AG04450 (cell line): ENCODE measurements at regions not wholly inside any gene's neighbourhood (a gene's known extent, or its start where the extent isn't known, plus 50 kb on each side); places are given as distances from the start of the nearest gene placed in this dataset.

ENCODE experiments used
- CTCF ChIA-PET: fragments of 300-600, 350-600 bp; formaldehyde crosslinking; extraction: SDS; loops from one replicate; lab custom pipeline; 2022; ENCODE audit warnings: antibody characterized with exemption, inconsistent platforms; lab: Charles Lee
- POLR2A ChIA-PET: fragments of 350-600 bp; formaldehyde crosslinking; extraction: SDS; loops from one replicate; lab custom pipeline; 2021; ENCODE audit warnings: antibody characterized with exemption, inconsistent platforms; lab: Yijun Ruan, JAX
- DNase-seq: peaks from one replicate; pipeline ENCODE4 v3.0.0-alpha.2; 2011; ENCODE audit warnings: low read depth, low spot score
- H3K27ac ChIP-seq: one replicate; pipeline ENCODE4 v1.5.1; 2012; ENCODE audit warnings: low read depth, low read length, control low read depth
- H3K27me3 ChIP-seq: one replicate; pipeline ENCODE4 v1.6.0; 2012; ENCODE audit warnings: low read length; ENCODE audit not compliant: control insufficient read depth, insufficient read depth
- H3K4me3 ChIP-seq: 2 replicates; pipeline ENCODE4 v1.5.1; 2011; ENCODE audit warnings: mild to moderate bottlenecking, low read depth, low read length, control low read depth
- H3K9me3 ChIP-seq: 2 replicates; pipeline ENCODE4 v1.5.1; 2012; ENCODE audit warnings: low read length; ENCODE audit not compliant: control insufficient read depth, insufficient read depth
- TF ChIP-seq, protein P1 (sequence below): IDR thresholded peaks from 2 replicates; pipeline ENCODE4 v1.5.1; 2011; ENCODE audit warnings: low read depth, low read length, control low read depth, inconsistent platforms

DNA sequence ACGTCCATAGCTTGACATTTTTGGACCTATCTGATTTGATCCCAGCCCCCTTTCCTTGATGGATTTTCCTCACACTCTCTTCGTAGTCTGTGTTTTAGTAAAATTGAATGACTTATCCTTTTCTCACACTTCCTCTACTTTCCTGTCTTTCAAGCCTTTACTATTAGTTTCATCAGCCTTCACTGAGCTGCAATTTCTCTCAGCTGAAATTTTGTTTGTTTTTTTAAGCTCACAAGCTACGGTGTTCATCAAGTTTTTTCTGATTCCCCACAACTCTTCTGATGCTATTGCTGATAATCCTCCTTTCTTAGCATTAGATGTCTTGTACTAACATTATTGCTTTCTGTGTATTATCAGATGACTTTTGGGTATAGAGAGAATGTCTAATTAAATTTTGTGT, 263.7 kb downstream of the TBX18 start:
- no peak overlapping the region for H3K27ac ChIP-seq
- no peak overlapping the region for H3K4me3 ChIP-seq
- no peaks in the 10 kb centered on the region for H3K9me3 ChIP-seq
- ChIA-PET CTCF (no interaction called here), POLR2A (no interaction called here)
- DNase-seq: no peak
- TF ChIP-seq, protein P1, sequence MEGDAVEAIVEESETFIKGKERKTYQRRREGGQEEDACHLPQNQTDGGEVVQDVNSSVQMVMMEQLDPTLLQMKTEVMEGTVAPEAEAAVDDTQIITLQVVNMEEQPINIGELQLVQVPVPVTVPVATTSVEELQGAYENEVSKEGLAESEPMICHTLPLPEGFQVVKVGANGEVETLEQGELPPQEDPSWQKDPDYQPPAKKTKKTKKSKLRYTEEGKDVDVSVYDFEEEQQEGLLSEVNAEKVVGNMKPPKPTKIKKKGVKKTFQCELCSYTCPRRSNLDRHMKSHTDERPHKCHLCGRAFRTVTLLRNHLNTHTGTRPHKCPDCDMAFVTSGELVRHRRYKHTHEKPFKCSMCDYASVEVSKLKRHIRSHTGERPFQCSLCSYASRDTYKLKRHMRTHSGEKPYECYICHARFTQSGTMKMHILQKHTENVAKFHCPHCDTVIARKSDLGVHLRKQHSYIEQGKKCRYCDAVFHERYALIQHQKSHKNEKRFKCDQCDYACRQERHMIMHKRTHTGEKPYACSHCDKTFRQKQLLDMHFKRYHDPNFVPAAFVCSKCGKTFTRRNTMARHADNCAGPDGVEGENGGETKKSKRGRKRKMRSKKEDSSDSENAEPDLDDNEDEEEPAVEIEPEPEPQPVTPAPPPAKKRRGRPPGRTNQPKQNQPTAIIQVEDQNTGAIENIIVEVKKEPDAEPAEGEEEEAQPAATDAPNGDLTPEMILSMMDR: no peak
- no peaks in the 10 kb centered on the region for H3K27me3 ChIP-seq

DNA sequence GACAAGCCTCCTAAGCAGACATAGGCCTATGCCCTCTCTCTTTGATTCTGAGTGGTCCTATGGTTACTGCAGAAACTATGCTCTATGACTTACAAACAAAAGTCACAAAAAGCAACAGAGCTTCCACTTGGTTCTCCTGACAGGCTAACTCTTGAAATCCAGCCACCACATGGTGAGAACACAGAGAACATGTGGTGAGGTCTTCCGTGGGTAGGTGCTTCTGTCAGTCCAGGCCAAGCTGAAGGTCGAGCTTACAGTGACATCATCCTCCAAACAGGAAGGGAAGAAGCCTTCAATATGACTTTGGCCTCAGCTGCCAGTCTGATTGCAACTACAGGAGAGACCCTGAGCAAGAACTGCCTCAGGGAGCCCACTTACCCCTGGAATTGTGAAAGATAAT, 265.5 kb downstream of the TBX18 start:
- H3K9me3 ChIP-seq: no peaks in the 10 kb centered on the region
- POLR2A ChIA-PET: no interaction called here
- no peaks in the 10 kb centered on the region for H3K27me3 ChIP-seq
- no peak for DNase-seq
- CTCF ChIA-PET: no interaction called here
- H3K4me3 ChIP-seq: no peak overlapping the region
- TF ChIP-seq, protein P1: no peak
- H3K27ac ChIP-seq: no peak overlapping the region

DNA sequence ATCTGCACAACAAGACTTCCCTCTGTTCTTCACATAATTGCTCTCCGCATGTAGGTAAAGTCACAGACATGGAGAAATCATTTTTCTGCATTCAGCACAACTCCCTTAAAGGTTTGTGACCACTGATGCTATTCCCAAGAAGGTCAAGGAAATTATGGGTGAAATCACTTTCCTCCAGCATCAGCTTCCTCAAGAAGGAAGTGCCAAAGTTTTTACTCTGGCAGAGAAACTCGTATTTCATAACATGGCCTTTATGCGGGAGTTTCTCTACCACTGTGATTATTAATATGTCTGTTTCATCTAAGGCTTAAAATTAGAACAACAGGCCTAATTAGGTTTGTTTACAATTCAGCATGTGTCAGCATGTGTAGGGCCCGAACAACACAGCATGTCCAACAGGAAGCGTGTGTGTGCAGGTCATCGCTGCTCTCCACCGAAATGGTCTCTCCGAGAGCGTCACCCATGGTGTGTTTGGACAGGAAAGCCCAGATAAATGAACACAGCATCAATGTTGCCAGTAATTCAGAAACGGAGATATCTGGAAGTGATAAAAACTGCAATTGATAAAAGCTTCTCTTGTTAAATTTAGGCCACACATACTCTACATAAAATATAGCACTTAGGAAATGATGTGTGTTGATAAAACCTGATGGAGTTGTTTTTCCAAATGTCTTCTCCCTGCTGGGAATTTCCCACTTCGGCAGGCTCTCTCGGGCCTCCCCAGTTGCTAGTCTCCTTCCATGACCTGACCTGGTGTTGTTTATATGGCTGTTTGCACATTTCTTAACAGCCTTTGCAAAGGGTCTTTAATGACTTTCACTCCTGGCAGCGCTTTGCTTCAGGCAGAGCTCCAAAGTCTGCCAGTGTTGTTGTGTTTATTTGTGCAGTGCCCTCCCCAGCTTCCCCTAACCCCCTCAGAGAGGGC, 265.1 kb upstream of the CEP162 start:
- H3K4me3 ChIP-seq: no peak overlapping the region
- no peaks in the 10 kb centered on the region for H3K27me3 ChIP-seq
- TF ChIP-seq, protein P1: no peak
- H3K27ac ChIP-seq: no peak overlapping the region
- no peaks in the 10 kb centered on the region for H3K9me3 ChIP-seq
- DNase-seq: no peak
- ChIA-PET POLR2A (no interaction called here), CTCF (interaction anchor here (0.7 to 1.0 kb wide), 2 partner anchors 232 to 280 kb away, joined by 3 to 4 read pairs; no protein-coding TSS in a partner anchor)

DNA sequence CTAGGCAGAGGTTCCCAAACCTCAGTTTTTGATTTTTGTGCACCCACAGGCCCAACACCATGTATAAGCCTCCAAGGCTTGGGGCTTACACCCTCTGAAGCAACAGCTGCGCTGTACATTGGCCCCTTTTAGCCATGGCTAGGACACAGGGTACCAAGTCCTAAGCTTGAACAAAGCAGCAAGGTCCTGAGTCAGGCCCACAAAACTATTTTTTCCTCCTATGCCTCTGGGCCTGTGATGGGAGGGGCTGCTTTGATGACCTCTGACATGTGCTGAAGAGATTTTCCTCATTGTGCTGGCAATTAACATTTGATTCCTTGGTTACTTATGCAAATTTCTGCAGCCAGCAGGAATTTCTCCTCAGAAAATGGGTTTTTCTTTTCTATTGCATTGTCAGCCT, 262.2 kb upstream of the CEP162 start:
- ChIA-PET CTCF (no interaction called here), POLR2A (no interaction called here)
- Histone ChIP-seq H3K27ac (no peak overlapping the region), H3K4me3 (no peak overlapping the region), H3K9me3 (no peaks in the 10 kb centered on the region), H3K27me3 (no peaks in the 10 kb centered on the region)
- TF ChIP-seq, protein P1: no peak
- no peak for DNase-seq

DNA sequence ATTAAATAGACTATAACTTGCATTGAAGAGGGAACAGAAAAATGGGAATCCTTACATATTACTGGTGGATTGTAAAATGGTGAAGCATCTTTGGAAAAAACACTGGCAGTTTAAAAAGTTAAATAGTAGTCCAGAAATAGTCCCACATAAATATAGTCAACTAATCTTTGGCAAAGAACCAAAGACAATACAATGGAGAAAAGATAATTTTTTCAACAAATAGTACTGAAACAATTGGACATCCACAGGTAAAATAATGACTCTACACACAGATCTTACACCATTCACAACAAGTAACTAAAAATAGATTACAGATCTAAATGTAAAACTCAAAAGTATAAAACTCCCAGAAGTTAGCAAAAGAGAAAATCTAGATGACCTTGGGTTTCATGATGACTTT, 259.1 kb upstream of the CEP162 start:
- H3K27ac ChIP-seq: no peak overlapping the region
- CTCF ChIA-PET: no interaction called here
- POLR2A ChIA-PET: no interaction called here
- TF ChIP-seq, protein P1: no peak
- no peak overlapping the region for H3K4me3 ChIP-seq
- DNase-seq: no peak
- no peaks in the 10 kb centered on the region for H3K27me3 ChIP-seq
- H3K9me3 ChIP-seq: no peaks in the 10 kb centered on the region
